Neutrophil (primary cell): ENCODE measurements at regions not wholly inside any gene's neighbourhood (a gene's known extent, or its start where the extent isn't known, plus 50 kb on each side); places are given as distances from the start of the nearest gene placed in this dataset.

Experiments
- H3K27ac ChIP-seq: fragments of 200-600 bp; sonication (generic); 2 replicates; pipeline ENCODE4 v1.5.1; 2016; ENCODE audit warnings: mild to moderate bottlenecking, moderate library complexity
- H3K27me3 ChIP-seq: fragments of 200-600 bp; sonication (generic); 2 replicates; pipeline ENCODE4 v1.6.0; 2016; ENCODE audit warnings: mild to moderate bottlenecking
- H3K36me3 ChIP-seq: fragments of 200-600 bp; sonication (generic); 2 replicates; pipeline ENCODE4 v1.5.1; 2017
- H3K4me1 ChIP-seq, 2 experiments: fragments of 200-600 bp in 1 of 2; sonication (generic) in 1 of 2; 1 replicate in 1 of 2; 2 replicates in 1 of 2; pipeline versions ENCODE4 v1.5.1 to v1.6.1; 2013 to 2016; ENCODE audit warnings: low read depth in 1 of 2, low read length in 1 of 2, mild to moderate bottlenecking in 1 of 2, moderate library complexity in 1 of 2; ENCODE audit not compliant: control insufficient read depth in 1 of 2, insufficient read depth in 1 of 2
- H3K4me3 ChIP-seq, 2 experiments: fragments of 200-600 bp in 1 of 2; sonication (generic) in 1 of 2; 1 replicate in 1 of 2; 2 replicates in 1 of 2; pipeline ENCODE4 v1.5.1; 2013 to 2016; ENCODE audit warnings: low read depth in 1 of 2, low read length in 1 of 2, mild to moderate bottlenecking in 1 of 2, moderate library complexity in 1 of 2
- H3K9me3 ChIP-seq: fragments of 200-600 bp; sonication (generic); 2 replicates; pipeline ENCODE4 v1.5.1; 2016
- CTCF ChIP-seq: fragments of 200-600 bp; sonication (generic); IDR thresholded peaks from 2 replicates; pipeline ENCODE4 v1.5.1; 2016; ENCODE audit warnings: antibody characterized with exemption

GRCh38 chr10:57822965-57823364 lies 444.7 kb downstream of the IPMK start:
- Histone ChIP-seq H3K9me3 (no peaks in the 10 kb centered on the region), H3K27me3 (no peaks in the 10 kb centered on the region), H3K4me1 (no peaks in the 10 kb centered on the region), H3K4me3 (no peak overlapping the region), H3K27ac (no peak overlapping the region), H3K36me3 (no peaks in the 10 kb centered on the region)
- TF ChIP-seq CTCF = no peak

- Histone ChIP-seq H3K27me3 (no peaks in the 10 kb centered on the region), H3K9me3 (no peaks in the 10 kb centered on the region), H3K4me1 (no peaks in the 10 kb centered on the region), H3K4me3 (no peak overlapping the region), H3K36me3 (no peaks in the 10 kb centered on the region), H3K27ac (no peak overlapping the region)
- no peak for TF ChIP-seq CTCF
These were observed 449.2 kb downstream of the IPMK start for GRCh38 chr10:57818522-57818921.

- TF ChIP-seq CTCF = no peak
- Histone ChIP-seq H3K4me1 (no peaks in the 10 kb centered on the region), H3K4me3 (no peak overlapping the region), H3K27ac (no peak overlapping the region), H3K27me3 (no peaks in the 10 kb centered on the region), H3K36me3 (no peaks in the 10 kb centered on the region), H3K9me3 (no peaks in the 10 kb centered on the region)
These were observed 450.0 kb downstream of the IPMK start for GRCh38 chr10:57817741-57818140.

- Histone ChIP-seq H3K27ac (no peak overlapping the region), H3K9me3 (no peaks in the 10 kb centered on the region), H3K36me3 (no peaks in the 10 kb centered on the region), H3K27me3 (no peaks in the 10 kb centered on the region), H3K4me1 (no peaks in the 10 kb centered on the region), H3K4me3 (no peak overlapping the region)
- no peak for TF ChIP-seq CTCF
These were observed 451.7 kb downstream of the IPMK start for GRCh38 chr10:57815949-57816348.

- no peaks in the 10 kb centered on the region for H3K4me1 ChIP-seq
- no peak overlapping the region for H3K4me3 ChIP-seq
- no peak for TF ChIP-seq CTCF
- no peaks in the 10 kb centered on the region for H3K27me3 ChIP-seq
- no peaks in the 10 kb centered on the region for H3K9me3 ChIP-seq
- no peaks in the 10 kb centered on the region for H3K36me3 ChIP-seq
- no peak overlapping the region for H3K27ac ChIP-seq
These were observed 457.7 kb downstream of the IPMK start for GRCh38 chr10:57809961-57810360.

- H3K4me3 ChIP-seq = no peak overlapping the region
- no peak for TF ChIP-seq CTCF
- H3K27me3 ChIP-seq = no peaks in the 10 kb centered on the region
- H3K9me3 ChIP-seq = no peaks in the 10 kb centered on the region
- H3K4me1 ChIP-seq = no peaks in the 10 kb centered on the region
- no peak overlapping the region for H3K27ac ChIP-seq
- no peaks in the 10 kb centered on the region for H3K36me3 ChIP-seq
These were observed 459.8 kb downstream of the IPMK start for GRCh38 chr10:57807906-57808305.
